C4-2B (cell line): ENCODE measurements at regions not wholly inside any gene's neighbourhood (a gene's known extent, or its start where the extent isn't known, plus 50 kb on each side); places are given as distances from the start of the nearest gene placed in this dataset.

Source experiments
- CTCF ChIP-seq: fragments of 450-650 bp; conservative IDR thresholded peaks from 2 replicates; pipeline ENCODE4 v1.5.1; 2017; ENCODE audit warnings: mild to moderate bottlenecking
- ZFX ChIP-seq: fragments of 450-650 bp; IDR thresholded peaks from 2 replicates; pipeline ENCODE4 v1.6.1; 2017

GRCh38 chr20:11086970-11087369, 413.2 kb upstream of the JAG1 start:
- TF ChIP-seq CTCF (no peak), ZFX (no peak)
